Panc1 (cell line): ENCODE measurements at regions not wholly inside any gene's neighbourhood (a gene's known extent, or its start where the extent isn't known, plus 50 kb on each side); places are given as distances from the start of the nearest gene placed in this dataset.

ENCODE experiments used
- ATAC-seq: fragments of 200-7000 bp; cut with Tn5 transposase; 2 replicates; pipeline ENCODE4 v1.9.1; 2020; ENCODE audit warnings: mild to moderate bottlenecking, moderate library complexity
- BruUV-seq: library from RNA; stranded (reverse); fragments of 400-500 nt; replicated peaks from 2 replicates; lab custom pipeline; 2021; lab: Mats Ljungman, UMichigan
- CTCF ChIA-PET: fragments of 300-600 bp; sonication (Branson Sonifier 250); formaldehyde crosslinking; loops from one replicate; lab custom pipeline; 2022; ENCODE audit warnings: antibody characterized with exemption; lab: Charles Lee
- POLR2A ChIA-PET: fragments of 300-600 bp; sonication (Branson Sonifier 250); formaldehyde crosslinking; loops from one replicate; lab custom pipeline; 2022; ENCODE audit warnings: antibody characterized with exemption; lab: Charles Lee
- DNase-seq: peaks from one replicate; pipeline ENCODE4 v3.0.0-alpha.2; 2010; ENCODE audit warnings: low read depth, low spot score
- H3K27ac ChIP-seq: 2 replicates; pipeline ENCODE4 v1.5.1; 2011; ENCODE audit warnings: mild to moderate bottlenecking, low read length, inconsistent platforms
- H3K27me3 ChIP-seq: fragments of 200-500 bp; sonication (Bioruptor generic); 2 replicates; pipeline ENCODE4 v1.6.0; 2014; ENCODE audit warnings: low read length, inconsistent platforms; ENCODE audit not compliant: control insufficient read depth, insufficient read depth
- H3K36me3 ChIP-seq: fragments of 200-500 bp; sonication (Bioruptor generic); 2 replicates; pipeline ENCODE4 v1.5.1; 2014; ENCODE audit warnings: inconsistent platforms, mild to moderate bottlenecking, low read length, moderate library complexity; ENCODE audit not compliant: control insufficient read depth, insufficient read depth
- H3K4me1 ChIP-seq: 2 replicates; pipeline ENCODE4 v1.5.1; 2011; ENCODE audit warnings: inconsistent platforms, mild to moderate bottlenecking, low read length, moderate library complexity; ENCODE audit not compliant: control insufficient read depth, insufficient read depth
- H3K4me3 ChIP-seq, 2 experiments: 2 replicates each; pipeline ENCODE4 v1.5.1; 2011 to 2012; ENCODE audit warnings: low read depth in 2 of 2, low read length in 2 of 2, mild to moderate bottlenecking in 2 of 2, inconsistent platforms in 1 of 2, moderate library complexity in 1 of 2
- H3K9me3 ChIP-seq: fragments of 200-500 bp; sonication (Bioruptor generic); 2 replicates; pipeline ENCODE4 v1.5.1; 2014; ENCODE audit warnings: low read depth, mild to moderate bottlenecking, inconsistent platforms, low read length, moderate library complexity; ENCODE audit not compliant: control insufficient read depth, insufficient read depth
- CTCF ChIP-seq: fragments of 450-650 bp; IDR thresholded peaks from 2 replicates; pipeline ENCODE4 v1.5.1; 2017; ENCODE audit warnings: mild to moderate bottlenecking
- POLR2AphosphoS5 ChIP-seq: IDR thresholded peaks from 2 replicates; pipeline ENCODE4 v1.6.1; 2012; ENCODE audit warnings: mild to moderate bottlenecking, low read depth, low read length, moderate library complexity
- SIN3A ChIP-seq: IDR thresholded peaks from 2 replicates; pipeline ENCODE4 v1.6.1; 2012; ENCODE audit warnings: low read depth, mild to moderate bottlenecking, low read length, moderate library complexity, borderline replicate concordance; ENCODE audit not compliant: insufficient read depth
- TCF7L2 ChIP-seq: IDR thresholded peaks from 2 replicates; pipeline ENCODE4 v1.6.1; 2011; ENCODE audit warnings: mild to moderate bottlenecking, low read depth, low read length, inconsistent platforms
- in situ Hi-C: cut with HindIII; loops from 2 replicates; pipeline ENCODE4 v1.10.0; 2016; ENCODE audit warnings: low sequenced_read_pairs, low pct_unique_long_range_greater_than_20kb
- intact Hi-C: fragments of 100-400 bp; cut with micrococcal nuclease; formaldehyde crosslinking; loops from one replicate; pipeline ENCODE4 v1.10.0; 2022; ENCODE audit not compliant: unreplicated experiment
- TF ChIP-seq, protein P1 (sequence below), 2 experiments: IDR thresholded peaks; 2 replicates each; pipeline ENCODE4 v1.6.1; 2011 to 2012; ENCODE audit warnings: low read depth in 2 of 2, control low read depth in 1 of 2, low read length in 1 of 2, mild to moderate bottlenecking in 1 of 2, moderate library complexity in 1 of 2; ENCODE audit not compliant: insufficient read depth in 1 of 2

DNA sequence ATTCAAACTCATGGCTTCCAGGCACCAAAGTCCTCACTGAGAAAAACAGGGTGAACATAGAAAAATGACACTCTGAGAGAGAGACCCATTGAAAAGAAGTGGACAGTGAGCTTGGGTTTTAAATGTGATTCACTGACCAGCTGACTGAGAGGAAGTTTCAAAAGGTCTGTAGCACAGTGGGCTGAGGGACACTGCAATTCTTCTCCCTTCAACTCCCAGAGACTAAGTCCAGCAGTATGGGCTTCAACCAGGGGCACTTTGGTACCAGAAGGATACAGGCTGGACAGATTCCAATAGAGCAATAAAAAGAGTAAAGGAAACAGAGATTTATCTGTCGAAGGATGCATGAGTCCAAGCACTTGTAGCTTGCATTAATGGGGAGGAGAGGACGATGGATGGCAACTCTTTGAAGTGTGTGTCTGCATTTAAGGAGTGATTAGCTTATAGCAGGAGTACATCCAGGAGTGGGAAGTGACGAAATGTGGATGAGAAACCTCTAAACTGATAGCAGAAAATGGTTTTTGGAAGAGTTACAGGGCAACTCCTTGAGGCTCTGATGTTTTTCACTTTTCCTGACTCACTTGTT lies 117.0 kb upstream of the ANKRD55 start:
- peaks cover 16% of the 10 kb centered on the region for H3K4me1 ChIP-seq
- in situ Hi-C loops (no loop called here), intact Hi-C loops (no loop called here)
- BruUV-seq = no TSS peak
- CTCF ChIA-PET = interaction anchor here (0.5 kb wide), 1 partner anchor 12 kb away, joined by 3 read pairs; no protein-coding TSS in a partner anchor
- ATAC-seq = peak; percentile 62
- H3K36me3 ChIP-seq = no peaks in the 10 kb centered on the region
- TF ChIP-seq CTCF (no peak), TCF7L2 (no peak), SIN3A (no peak), POLR2AphosphoS5 (no peak)
- TF ChIP-seq, protein P1, sequence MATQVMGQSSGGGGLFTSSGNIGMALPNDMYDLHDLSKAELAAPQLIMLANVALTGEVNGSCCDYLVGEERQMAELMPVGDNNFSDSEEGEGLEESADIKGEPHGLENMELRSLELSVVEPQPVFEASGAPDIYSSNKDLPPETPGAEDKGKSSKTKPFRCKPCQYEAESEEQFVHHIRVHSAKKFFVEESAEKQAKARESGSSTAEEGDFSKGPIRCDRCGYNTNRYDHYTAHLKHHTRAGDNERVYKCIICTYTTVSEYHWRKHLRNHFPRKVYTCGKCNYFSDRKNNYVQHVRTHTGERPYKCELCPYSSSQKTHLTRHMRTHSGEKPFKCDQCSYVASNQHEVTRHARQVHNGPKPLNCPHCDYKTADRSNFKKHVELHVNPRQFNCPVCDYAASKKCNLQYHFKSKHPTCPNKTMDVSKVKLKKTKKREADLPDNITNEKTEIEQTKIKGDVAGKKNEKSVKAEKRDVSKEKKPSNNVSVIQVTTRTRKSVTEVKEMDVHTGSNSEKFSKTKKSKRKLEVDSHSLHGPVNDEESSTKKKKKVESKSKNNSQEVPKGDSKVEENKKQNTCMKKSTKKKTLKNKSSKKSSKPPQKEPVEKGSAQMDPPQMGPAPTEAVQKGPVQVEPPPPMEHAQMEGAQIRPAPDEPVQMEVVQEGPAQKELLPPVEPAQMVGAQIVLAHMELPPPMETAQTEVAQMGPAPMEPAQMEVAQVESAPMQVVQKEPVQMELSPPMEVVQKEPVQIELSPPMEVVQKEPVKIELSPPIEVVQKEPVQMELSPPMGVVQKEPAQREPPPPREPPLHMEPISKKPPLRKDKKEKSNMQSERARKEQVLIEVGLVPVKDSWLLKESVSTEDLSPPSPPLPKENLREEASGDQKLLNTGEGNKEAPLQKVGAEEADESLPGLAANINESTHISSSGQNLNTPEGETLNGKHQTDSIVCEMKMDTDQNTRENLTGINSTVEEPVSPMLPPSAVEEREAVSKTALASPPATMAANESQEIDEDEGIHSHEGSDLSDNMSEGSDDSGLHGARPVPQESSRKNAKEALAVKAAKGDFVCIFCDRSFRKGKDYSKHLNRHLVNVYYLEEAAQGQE (IDR thresholded peaks at IDR 0.05; ENCODE audit: insufficient read depth in 1 of 2, low read depth in 2 of 2, low read length in 1 of 2) = no peak
- POLR2A ChIA-PET = no interaction called here
- no peaks in the 10 kb centered on the region for H3K27me3 ChIP-seq
- no peak overlapping the region for H3K4me3 ChIP-seq
- H3K9me3 ChIP-seq = no peaks in the 10 kb centered on the region
- no peak for DNase-seq
- H3K27ac ChIP-seq = peak overlapping the region; percentile 49

DNA sequence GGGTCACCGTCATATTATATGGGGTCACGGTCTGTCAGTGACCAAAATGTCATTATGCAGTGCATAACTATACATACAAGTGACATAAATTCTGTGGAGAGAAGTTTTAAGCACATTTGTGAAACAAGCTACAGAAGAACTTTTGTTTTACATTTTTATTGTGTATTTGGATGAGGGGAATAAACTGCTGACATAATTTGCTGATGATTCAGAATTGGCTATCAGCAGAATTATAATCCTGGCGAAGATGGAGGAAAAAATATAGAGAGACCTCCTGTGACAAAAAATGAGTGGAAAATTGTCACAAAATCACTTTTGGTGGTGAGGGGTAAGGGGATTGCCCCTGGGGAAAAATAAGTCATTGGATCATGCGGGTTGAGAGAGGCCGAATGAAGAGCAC lies 116.3 kb upstream of the ANKRD55 start:
- Histone ChIP-seq H3K27ac (no peak overlapping the region; the same call in 1 of the 2 replicates), H3K9me3 (no peaks in the 10 kb centered on the region), H3K36me3 (no peaks in the 10 kb centered on the region), H3K4me1 (peaks cover 16% of the 10 kb centered on the region), H3K27me3 (no peaks in the 10 kb centered on the region), H3K4me3 (no peak overlapping the region)
- POLR2A ChIA-PET = no interaction called here
- TF ChIP-seq TCF7L2 (no peak), POLR2AphosphoS5 (no peak), CTCF (no peak), SIN3A (no peak)
- TF ChIP-seq, protein P1 (IDR thresholded peaks at IDR 0.05; ENCODE audit: insufficient read depth in 1 of 2, low read depth in 2 of 2, low read length in 1 of 2) = no peak
- CTCF ChIA-PET = no interaction called here
- no TSS peak for BruUV-seq
- intact Hi-C loops (no loop called here), in situ Hi-C loops (no loop called here)
- DNase-seq (no peak), ATAC-seq (no peak)
